Cardiac septum (tissue), 1 donor: ENCODE measurements at regions not wholly inside any gene's neighbourhood (a gene's known extent, or its start where the extent isn't known, plus 50 kb on each side); places are given as distances from the start of the nearest gene placed in this dataset.

ENCODE experiments used
- DNase-seq: peaks from one replicate; pipeline ENCODE4 v3.0.0-alpha.2; 2020; ENCODE audit warnings: low spot score
- intact Hi-C: fragments of 100-400 bp; cut with DNase I; formaldehyde crosslinking; loops from one replicate; pipeline ENCODE4 v1.14.0; 2022
- donor health status: DM: no; HTN: no; CAD: no.

DNA sequence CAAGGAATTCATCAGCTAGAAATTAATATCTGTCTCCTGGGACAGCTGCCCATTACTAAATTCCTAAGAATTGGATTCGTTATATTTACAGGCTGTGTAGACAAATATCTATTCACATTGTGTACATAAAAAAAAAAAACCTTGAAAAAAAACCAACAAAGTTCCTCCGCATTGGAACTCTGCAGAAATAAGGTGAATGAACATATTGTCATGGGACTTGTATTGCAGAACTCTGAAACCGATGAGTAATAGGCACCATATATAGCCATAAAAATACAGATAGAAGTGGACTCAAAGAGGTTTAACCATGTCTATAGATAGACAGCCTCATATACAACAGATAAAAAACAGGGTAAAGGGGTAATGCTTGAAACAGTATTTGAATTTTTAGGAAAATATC is 909.9 kb upstream of the CHAC2 start:
- intact Hi-C loops = no loop called here
- DNase-seq = no peak

DNA sequence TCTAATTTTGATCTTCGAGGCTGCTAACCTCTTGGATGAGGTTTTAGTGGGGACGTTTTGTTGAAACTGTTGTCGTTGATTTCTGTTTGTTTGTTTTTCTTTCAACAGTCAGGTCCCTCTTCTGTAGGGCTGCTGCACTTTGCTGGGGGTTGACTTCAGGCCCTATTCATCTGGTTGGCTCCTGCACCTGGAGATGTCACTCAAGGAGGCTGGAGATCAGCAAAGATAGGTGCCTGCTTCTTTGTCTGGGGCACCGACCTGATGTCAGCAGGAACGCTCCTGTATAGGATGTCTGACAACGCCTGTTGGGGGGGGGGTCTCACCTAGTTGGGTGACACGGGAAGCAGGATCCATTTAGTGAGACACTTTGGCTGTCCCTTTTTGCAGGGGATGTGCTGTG is 915.6 kb upstream of the CHAC2 start:
- intact Hi-C loops = no loop called here
- DNase-seq = no peak

DNA sequence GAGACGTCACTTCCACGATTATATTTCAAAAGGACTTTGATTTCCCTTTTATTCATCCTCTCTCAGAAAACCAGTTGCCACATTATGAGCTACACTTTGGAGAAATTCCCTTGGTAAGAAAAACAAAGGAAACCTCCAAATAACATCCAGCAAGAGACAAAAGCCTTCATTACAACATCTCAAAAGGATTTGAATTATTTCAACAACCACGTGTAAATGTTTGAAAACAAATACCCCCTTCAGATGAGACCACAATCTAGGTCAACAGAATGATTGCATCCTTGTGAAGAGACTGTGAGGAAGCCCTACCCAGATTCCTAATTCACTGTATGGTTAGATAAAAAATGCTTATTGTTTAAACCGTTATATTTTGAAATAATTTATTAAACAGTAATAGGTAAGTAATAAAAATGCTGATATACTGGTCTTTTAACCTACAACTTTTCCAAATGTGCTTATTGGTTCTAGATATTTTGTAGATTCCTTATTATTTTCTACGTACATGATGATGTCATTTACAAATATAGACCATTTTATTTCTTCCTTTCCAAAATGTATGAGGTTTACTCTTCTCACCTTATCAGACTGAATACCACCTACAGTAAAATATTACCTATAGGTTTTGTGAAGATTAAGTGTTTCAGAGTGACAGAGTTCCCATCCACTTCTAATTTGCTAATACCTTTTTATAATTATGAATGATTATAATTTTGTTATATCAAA is 922.7 kb upstream of the CHAC2 start:
- DNase-seq = no peak
- intact Hi-C loops = no loop called here

DNA sequence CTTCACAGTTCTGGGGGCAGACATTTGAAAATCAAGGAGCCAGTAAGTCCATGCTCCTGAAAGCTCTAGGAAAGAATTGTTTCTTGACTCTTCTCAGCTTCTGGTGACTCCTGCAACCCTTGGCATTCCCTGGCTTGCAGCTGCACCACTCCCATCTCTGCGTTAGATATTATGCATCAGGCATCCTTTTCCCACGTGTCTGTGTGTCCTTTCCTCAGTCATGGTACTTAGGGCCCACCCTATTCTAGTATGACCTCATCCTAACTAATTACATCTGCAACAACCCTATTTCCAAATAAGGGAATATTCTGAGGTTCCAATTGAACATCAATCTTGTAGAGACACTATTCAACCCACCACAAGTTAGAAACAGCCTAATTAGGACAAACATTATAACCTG is 931.7 kb upstream of the CHAC2 start:
- intact Hi-C loops = no loop called here
- DNase-seq = no peak

DNA sequence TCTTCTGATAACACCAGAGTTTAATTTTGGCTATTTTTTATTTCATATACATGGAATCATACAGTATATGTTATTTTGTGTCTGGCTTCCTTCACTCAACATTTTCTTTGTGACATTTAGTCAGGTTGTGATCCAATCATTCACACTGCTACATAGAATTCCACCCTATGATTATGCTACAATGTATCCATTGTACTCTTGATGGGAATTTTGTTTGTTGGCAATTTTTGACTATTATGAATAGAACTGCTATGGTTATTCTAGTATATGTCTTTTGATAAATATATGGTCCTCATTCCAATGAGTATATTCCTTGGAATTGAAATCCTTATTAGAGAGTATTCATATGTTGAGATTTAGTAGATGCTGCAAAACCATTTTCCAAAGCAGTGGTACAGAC is 936.4 kb upstream of the CHAC2 start:
- intact Hi-C loops = no loop called here
- DNase-seq = no peak

DNA sequence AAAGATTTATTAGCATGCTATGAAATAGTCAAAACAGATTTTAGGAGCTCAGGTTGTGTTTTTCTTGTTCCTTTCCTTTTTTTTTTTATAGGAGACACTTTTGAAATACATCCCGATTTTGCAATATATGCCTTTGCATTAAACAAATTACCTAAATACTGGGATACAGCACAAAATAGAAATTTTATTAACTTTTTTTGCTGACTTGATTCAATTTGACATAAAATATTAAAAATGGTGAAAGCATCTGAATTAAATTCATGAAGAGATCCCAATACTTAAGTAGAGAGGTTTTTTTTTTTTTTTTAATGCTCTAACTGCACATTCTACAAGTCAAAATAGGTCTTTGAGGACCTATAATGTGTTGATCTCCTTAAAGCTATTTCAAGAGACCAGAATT is 939.5 kb upstream of the CHAC2 start:
- intact Hi-C loops = no loop called here
- no peak for DNase-seq

DNA sequence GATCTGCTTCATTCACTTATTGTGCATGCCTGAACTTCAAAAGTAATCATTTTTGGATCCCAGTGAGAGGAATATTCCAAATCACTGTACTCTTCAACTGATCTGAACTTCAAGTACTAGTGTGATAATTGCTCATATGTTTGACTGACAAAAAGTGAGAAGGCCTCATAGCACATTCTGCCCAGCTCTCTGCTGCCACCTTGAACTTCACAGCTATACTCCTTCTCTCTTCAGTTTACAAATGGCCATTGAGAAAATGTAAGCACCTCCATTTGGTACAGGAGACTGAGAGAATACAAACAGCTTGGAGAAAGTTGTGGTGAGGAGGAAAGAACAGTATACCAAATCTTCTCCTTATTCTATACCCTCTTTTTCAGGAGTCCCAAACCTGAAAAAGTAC is 946.0 kb upstream of the CHAC2 start:
- intact Hi-C loops = no loop called here
- DNase-seq = no peak

DNA sequence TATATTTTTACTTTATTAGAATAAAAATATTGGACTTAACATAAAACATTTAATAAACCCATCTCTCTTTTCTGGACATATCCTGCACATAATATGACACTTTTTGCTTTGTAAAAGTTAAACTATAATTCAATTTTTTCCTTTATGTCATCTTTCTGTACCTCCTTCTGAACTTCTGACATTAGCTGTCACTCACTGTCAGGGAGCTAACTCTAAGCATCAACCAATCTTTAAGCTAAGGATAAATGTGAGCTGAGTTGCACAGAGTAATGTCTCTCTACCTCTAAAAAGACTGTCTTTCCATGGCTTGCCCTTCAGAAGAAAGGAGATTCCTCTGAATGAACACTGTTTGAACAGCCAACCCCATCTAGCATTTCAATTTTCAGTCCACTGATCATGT is 948.6 kb upstream of the CHAC2 start:
- intact Hi-C loops = no loop called here
- no peak for DNase-seq

DNA sequence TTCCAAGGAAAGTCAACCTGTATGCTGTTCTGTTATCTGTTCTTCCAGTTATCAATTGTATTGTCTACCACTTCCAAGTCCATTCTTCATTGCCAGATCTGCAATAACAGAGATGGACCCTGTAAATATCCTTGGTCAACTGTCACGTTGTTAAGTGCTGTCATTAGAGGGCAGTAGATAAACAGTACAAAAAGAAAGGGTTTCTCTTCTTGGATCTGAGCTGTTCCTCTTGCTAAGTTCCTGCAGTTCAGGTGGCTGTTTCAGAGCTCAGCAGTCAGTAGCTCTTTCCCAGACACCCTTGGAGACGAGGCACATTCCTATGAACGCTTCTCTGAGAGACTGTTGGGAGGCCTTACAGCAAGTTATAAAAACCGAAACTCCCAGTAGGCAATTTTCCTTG is 957.1 kb upstream of the CHAC2 start:
- intact Hi-C loops = loop anchor here (5.0 kb wide), 1 partner anchor 907 kb away; no protein-coding TSS in a partner anchor
- no peak for DNase-seq

DNA sequence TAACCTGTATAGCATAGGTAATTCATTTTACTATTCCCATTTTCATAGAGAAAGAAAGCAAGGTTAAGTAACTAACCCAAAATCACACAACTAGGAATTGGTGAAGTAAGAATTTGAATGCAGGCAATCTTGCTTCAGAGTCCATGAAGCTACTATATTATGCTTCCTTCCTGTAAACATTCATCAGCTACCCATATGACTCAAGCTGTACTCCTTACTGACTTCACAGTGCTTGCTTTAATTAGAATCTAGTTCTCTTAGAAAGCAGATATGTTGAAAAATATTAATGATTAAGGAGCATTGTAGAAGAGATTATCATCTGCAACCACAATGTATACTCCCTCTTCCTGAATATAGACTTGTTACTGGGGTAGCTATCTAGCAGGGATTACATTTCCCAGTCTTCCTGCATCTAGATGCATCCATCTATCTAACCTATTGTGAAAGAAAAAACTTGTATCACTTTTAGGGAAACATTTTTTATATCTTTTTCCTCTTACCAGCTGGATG is 961.6 kb upstream of the CHAC2 start:
- intact Hi-C loops = no loop called here
- no peak for DNase-seq

DNA sequence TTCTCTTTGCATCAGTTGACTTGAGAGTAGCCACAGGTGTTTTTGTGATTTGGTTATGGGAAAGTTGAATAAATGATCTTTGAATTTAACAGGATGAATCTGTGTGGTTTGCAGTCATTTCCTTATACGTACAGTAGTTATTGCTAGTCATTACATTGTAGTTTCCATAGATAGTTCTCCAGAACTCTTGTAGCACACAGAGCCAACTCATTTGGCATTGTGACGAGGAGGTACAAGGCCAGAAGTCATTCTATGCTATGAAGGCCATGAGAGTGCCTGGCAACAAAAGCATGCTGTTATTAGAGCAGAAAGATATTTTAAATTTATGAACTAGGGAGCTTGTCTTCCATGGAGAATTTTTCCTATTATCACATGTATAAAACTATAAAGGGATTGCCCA is 973.0 kb upstream of the CHAC2 start:
- intact Hi-C loops = no loop called here

DNA sequence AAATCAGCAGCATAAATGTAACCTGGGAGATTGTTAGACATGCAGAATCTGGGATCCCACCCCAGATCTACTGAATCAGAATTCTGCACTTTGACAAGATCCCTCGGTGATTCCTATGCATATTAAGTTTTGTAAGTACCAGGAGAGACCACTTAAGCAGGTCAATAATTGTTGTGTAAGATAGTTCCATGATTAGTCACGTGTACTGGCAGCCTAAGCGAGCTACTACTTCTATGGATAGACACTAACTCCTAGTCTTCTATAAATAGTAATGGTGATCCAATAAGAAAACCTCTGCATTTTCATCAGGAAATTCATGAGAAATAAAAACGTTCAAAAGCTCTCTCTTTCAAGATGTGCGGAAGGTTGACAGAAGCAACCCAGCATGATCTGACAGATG is 988.2 kb upstream of the CHAC2 start:
- no peak for DNase-seq
- intact Hi-C loops = no loop called here

More for the DNA sequence above, 973.0 kb upstream of the CHAC2 start:
- no peak for DNase-seq

DNA sequence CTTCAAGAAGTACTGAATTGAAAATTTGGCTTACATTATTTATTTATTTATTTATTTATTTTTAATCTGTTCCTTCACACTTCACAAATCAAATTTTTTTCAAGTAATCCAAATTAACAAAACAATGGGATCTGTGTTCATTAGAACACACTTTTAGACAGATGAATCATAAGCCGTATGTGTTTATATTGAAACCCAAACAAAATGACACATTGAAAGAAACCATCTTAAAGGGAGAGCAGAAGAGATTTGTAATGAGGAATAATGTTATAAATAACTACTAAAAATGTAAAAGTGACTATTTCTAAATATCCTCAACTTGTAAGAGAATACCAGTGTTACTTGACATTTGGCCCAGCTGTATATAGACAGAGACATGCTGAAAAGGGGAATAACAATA is 991.0 kb upstream of the CHAC2 start:
- intact Hi-C loops = no loop called here
- DNase-seq = no peak

DNA sequence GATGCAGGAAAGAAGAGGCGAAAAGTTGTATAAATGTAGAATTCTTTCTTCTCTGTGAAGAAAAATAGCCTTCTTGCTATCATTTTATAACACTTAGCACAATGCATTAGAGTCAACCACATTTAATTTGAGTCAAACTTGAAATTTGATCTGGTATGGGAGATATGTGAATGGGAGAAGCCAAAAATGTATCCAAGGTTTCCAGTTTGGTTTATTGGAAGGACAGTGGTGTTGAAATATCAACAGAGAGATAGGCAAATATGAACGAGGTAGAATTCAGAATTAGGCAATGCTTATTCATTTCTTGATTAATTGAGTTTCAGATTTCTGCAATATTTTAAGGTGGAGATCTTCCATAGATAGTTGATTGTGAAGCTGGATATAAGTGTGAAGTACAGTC is 991.9 kb upstream of the CHAC2 start:
- DNase-seq = no peak
- intact Hi-C loops = no loop called here

DNA sequence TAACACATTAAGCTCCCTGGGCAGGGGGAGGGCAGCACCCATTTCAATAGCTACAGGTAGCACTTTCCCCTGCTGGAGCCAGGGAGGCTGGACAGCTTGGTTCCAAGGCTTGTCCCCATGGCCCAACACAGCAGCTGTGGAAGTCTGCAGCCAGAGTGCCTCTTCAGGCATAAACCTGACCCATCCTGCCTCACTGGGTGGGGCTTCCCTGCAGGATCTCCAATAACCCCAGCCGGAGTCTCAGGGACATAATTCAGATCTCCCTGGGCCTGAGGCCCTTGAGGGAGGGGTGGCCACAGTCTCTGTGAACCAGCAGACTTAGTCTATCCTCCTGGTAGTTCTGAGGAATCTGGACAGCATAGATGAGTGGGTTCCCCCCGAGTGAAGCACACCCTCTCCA is 1001.9 kb upstream of the CHAC2 start:
- intact Hi-C loops = no loop called here
- DNase-seq = no peak

DNA sequence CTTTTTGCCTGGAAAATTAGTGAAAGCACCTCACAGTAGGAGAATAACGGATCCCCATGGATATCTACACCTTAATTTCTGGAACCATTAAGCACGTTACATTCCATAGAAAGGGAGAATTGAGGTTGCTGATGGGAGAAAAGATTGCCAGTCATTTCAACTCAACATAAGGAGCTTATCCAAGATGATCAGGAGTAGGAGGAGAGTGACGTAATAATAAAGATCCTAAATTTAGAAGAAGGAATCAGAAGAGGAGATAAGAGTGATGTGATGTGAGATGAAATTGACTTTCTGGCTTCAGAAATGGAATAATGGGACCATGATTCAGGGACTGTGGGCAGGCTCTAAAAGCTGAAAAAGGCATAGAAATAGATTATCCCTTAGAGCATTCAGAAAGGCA is 1017.8 kb upstream of the CHAC2 start:
- intact Hi-C loops = no loop called here
- DNase-seq = no peak

DNA sequence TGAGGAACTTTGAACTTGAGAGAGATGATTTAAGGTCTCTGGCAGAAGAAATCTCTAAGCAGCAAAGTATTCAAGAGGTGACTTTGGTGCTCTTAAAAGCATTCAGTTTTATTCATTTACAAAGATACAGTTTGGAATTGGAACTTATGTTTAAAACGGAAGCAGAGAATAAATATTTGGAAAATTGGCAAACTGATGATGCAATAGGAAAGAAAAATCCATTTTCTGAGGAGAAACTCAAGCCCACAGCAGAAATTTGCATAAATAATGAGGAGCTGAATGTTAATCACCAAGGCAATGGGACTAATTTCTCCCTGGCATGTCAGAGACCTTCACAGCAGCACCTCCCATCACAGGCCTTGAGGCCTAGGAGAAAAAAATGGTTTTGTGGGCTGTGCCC is 1022.5 kb upstream of the CHAC2 start:
- no peak for DNase-seq
- intact Hi-C loops = no loop called here

DNA sequence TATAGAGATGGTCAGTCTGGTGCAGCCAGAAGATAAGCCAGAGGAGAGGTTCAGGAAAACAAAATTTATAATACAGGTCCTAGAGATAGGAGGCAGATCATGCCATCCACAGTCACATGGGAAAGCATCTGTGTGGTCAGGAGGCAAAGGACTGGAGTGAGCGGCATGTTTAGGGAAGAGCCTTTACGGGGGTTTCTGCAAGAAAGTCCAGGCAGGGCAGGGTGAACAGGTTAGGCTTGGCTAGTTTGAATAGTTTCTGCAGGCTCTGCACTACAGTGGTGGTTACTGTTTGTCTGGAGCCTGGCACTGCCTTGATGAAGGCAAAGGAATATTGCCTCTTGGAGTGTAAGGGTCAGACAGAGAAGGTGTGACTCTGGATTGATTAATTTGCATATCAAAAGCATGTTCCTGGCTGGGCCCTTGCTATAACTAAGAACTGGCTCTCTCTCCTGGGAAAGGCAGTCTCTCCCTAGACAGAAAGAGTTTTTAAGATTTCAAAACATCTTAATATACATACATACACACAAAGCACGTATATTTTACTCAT is 1034.7 kb upstream of the CHAC2 start:
- DNase-seq = no peak
- intact Hi-C loops = no loop called here

DNA sequence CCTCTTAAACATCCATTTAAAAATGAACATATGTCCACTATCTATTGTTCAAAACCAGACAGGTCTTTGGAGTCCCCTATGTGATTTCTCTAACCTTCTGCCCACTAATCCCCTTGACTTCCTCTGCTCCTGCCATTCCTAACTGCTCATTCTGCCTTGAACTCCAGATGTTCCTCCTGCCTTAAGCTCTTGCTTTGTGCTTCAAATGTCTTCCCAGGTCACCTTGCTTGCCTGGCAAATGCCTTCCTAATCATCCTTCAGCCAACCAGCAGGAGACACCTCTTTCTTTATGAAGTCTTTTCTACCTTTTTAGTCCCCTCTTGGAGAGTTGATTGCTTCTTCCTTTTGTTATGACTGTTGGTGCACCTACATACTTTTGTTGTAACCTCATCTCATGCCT is 1043.0 kb upstream of the CHAC2 start:
- intact Hi-C loops = no loop called here
- no peak for DNase-seq

DNA sequence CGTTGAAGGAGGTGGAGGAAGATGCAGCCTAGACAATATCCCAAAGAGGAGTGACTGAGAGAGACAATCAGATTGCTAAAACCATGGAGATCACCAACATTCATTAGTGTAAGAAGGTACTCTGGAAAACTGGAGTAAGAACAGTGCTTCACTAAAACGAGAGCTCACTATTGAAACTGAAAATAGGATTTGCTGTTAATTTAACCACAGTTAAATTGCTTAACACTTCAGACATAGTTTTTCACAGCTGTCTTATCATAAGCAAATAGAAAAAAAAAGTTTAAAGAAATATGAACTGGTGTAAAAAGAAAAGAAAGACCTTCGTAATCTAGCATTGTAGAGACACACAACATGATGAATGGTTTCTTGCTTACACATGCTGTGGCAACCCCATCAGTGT is 1049.8 kb upstream of the CHAC2 start:
- intact Hi-C loops = no loop called here
- no peak for DNase-seq

DNA sequence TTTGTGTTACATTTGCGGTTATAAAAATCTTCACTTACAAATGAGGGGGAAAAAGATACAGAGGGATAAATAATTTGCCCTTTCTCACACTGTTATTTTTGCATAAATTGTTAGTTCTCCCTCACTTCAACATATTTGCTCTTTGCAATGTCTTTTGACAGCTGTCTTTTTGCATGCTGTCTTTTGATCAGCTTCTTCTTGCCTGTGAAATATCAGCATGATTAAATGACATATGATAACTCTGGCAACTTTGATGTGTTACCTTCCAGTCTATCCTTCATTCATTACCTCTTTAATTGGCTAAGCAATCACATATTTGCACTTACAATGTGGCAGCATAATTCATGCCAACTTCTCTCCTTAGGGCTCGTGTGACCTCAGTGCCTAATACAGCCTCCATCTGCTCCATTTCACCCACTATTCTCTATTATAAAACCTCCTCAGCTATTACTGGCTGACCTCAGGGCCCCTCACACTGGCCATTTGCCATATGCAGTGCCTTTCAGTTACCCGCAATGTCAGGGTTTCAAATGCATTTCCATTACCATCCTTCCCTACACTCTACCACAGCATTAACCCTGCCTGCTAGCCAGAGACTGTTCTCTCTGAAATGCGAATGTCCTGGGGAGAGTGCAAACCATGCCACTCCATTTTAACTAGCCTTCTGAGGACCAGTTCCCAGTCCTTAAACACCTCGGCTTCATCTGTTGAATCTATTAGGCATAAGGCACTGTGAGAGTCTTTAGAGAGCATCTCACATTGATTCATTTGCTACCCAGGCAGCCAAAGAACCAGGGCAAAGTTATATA is 1056.6 kb upstream of the CHAC2 start:
- no peak for DNase-seq
- intact Hi-C loops = no loop called here
